Astrocyte (in vitro differentiated cells and primary cell): ENCODE measurements at regions not wholly inside any gene's neighbourhood (a gene's known extent, or its start where the extent isn't known, plus 50 kb on each side); places are given as distances from the start of the nearest gene placed in this dataset.

Experiments
- DNase-seq: peaks from one replicate; pipeline ENCODE4 v3.0.0-alpha.2; 2010; ENCODE audit warnings: low read depth
- FAIRE-seq: peaks from 2 replicates; lab custom pipeline; 2011; peaks lifted over from hg19 to GRCh38; lab: Jason Lieb, UNC
- H2AFZ ChIP-seq: 2 replicates; pipeline ENCODE4 v1.6.0; 2012; ENCODE audit warnings: low read depth, low read length, inconsistent platforms
- H3K27ac ChIP-seq: 2 replicates; pipeline ENCODE4 v1.5.1; 2011; ENCODE audit warnings: low read depth, low read length, inconsistent platforms
- H3K27me3 ChIP-seq: 2 replicates; pipeline ENCODE4 v1.6.0; 2011; ENCODE audit warnings: low read length, inconsistent platforms; ENCODE audit not compliant: insufficient read depth
- H3K36me3 ChIP-seq: 2 replicates; pipeline ENCODE4 v1.5.1; 2011; ENCODE audit warnings: low read length, inconsistent platforms; ENCODE audit not compliant: insufficient read depth
- H3K4me1 ChIP-seq: 2 replicates; pipeline ENCODE4 v1.5.1; 2011; ENCODE audit warnings: low read length, inconsistent platforms; ENCODE audit not compliant: insufficient read depth
- H3K4me2 ChIP-seq: 2 replicates; pipeline ENCODE4 v1.6.0; 2012; ENCODE audit warnings: low read length, inconsistent platforms
- H3K4me3 ChIP-seq: 2 replicates; pipeline ENCODE4 v1.5.1; 2011; ENCODE audit warnings: low read depth, mild to moderate bottlenecking, low read length, inconsistent platforms; ENCODE audit not compliant: insufficient read depth
- H3K79me2 ChIP-seq: 2 replicates; pipeline ENCODE4 v1.6.0; 2012; ENCODE audit warnings: mild to moderate bottlenecking, low read length, inconsistent platforms; ENCODE audit not compliant: insufficient read depth
- H3K9ac ChIP-seq: 2 replicates; pipeline ENCODE4 v1.6.0; 2012; ENCODE audit warnings: mild to moderate bottlenecking, low read length, inconsistent platforms
- H3K9me3 ChIP-seq: 2 replicates; pipeline ENCODE4 v1.5.1; 2012; ENCODE audit warnings: low read depth, mild to moderate bottlenecking, low read length, inconsistent platforms; ENCODE audit not compliant: insufficient read depth
- H4K20me1 ChIP-seq: 2 replicates; pipeline ENCODE4 v1.6.0; 2012; ENCODE audit warnings: low read length, inconsistent platforms; ENCODE audit not compliant: insufficient read depth
- H3K27ac Mint-ChIP-seq: one replicate; pipeline ENCODE4 v1.8.0; 2021; ENCODE audit warnings: mild to moderate bottlenecking, mixed read lengths; ENCODE audit not compliant: unreplicated experiment
- H3K27me3 Mint-ChIP-seq: one replicate; pipeline ENCODE4 v1.8.0; 2021; ENCODE audit warnings: low read depth, mixed read lengths; ENCODE audit not compliant: unreplicated experiment
- H3K36me3 Mint-ChIP-seq: one replicate; pipeline ENCODE4 v1.8.0; 2021; ENCODE audit warnings: low read depth, mixed read lengths; ENCODE audit not compliant: unreplicated experiment
- H3K4me1 Mint-ChIP-seq: one replicate; pipeline ENCODE4 v1.8.0; 2021; ENCODE audit warnings: low read depth, mixed read lengths; ENCODE audit not compliant: unreplicated experiment
- H3K4me3 Mint-ChIP-seq: one replicate; pipeline ENCODE4 v1.8.0; 2021; ENCODE audit warnings: mild to moderate bottlenecking, moderate library complexity, mixed read lengths; ENCODE audit not compliant: unreplicated experiment
- H3K9me3 Mint-ChIP-seq: one replicate; pipeline ENCODE4 v1.8.0; 2021; ENCODE audit warnings: mild to moderate bottlenecking, mixed read lengths; ENCODE audit not compliant: unreplicated experiment
- CTCF ChIP-seq: IDR thresholded peaks from 2 replicates; pipeline ENCODE4 v1.5.1; 2011; ENCODE audit warnings: low read depth, mild to moderate bottlenecking, inconsistent platforms, low read length, moderate library complexity; ENCODE audit not compliant: insufficient read depth
- EZH2 ChIP-seq: IDR thresholded peaks from 2 replicates; pipeline ENCODE4 v1.6.1; 2012; ENCODE audit warnings: mild to moderate bottlenecking, low read length, inconsistent platforms; ENCODE audit not compliant: insufficient read depth

- DNase-seq (no peak), FAIRE-seq (no peak)
- peaks cover 10% of the 10 kb centered on the region for H3K27me3 ChIP-seq
- Mint-ChIP-seq H3K4me1 (peaks cover 5% of the 10 kb centered on the region), H3K36me3 (no peaks in the 10 kb centered on the region), H3K9me3 (no peaks in the 10 kb centered on the region), H3K27ac (no peak overlapping the region), H3K27me3 (peaks cover 32% of the 10 kb centered on the region), H3K4me3 (no peak overlapping the region)
- H3K9ac ChIP-seq = no peak overlapping the region
- no peaks in the 10 kb centered on the region for H4K20me1 ChIP-seq
- H3K27ac ChIP-seq = no peak overlapping the region
- H3K4me1 ChIP-seq = no peaks in the 10 kb centered on the region
- no peaks in the 10 kb centered on the region for H3K9me3 ChIP-seq
- H2AFZ ChIP-seq = no peak overlapping the region
- no peak overlapping the region for H3K4me3 ChIP-seq
- no peaks in the 10 kb centered on the region for H3K79me2 ChIP-seq
- TF ChIP-seq CTCF (no peak), EZH2 (no peak)
- no peaks in the 10 kb centered on the region for H3K36me3 ChIP-seq
- H3K4me2 ChIP-seq = no peak overlapping the region
These were observed 70.1 kb downstream of the GSC start for GRCh38 chr14:94699831-94700230.

- H3K4me3 ChIP-seq = no peak overlapping the region
- H3K4me1 ChIP-seq = no peaks in the 10 kb centered on the region
- FAIRE-seq = no peak
- Mint-ChIP-seq H3K36me3 (no peaks in the 10 kb centered on the region), H3K27me3 (peaks cover 37% of the 10 kb centered on the region), H3K27ac (no peak overlapping the region), H3K9me3 (no peaks in the 10 kb centered on the region), H3K4me3 (no peak overlapping the region), H3K4me1 (peaks cover 5% of the 10 kb centered on the region)
- H3K9ac ChIP-seq = no peak overlapping the region
- H3K27me3 ChIP-seq = peaks cover 10% of the 10 kb centered on the region
- DNase-seq = no peak
- H2AFZ ChIP-seq = no peak overlapping the region
- no peak overlapping the region for H3K27ac ChIP-seq
- H3K79me2 ChIP-seq = no peaks in the 10 kb centered on the region
- H3K4me2 ChIP-seq = no peak overlapping the region
- TF ChIP-seq CTCF (no peak), EZH2 (no peak)
- no peaks in the 10 kb centered on the region for H3K36me3 ChIP-seq
- H4K20me1 ChIP-seq = no peaks in the 10 kb centered on the region
- no peaks in the 10 kb centered on the region for H3K9me3 ChIP-seq
These were observed 71.9 kb downstream of the GSC start for GRCh38 chr14:94697773-94698556.

- Histone ChIP-seq H3K4me3 (no peak overlapping the region), H3K9ac (no peak overlapping the region), H4K20me1 (no peaks in the 10 kb centered on the region), H3K79me2 (no peaks in the 10 kb centered on the region), H3K36me3 (no peaks in the 10 kb centered on the region), H3K9me3 (no peaks in the 10 kb centered on the region), H3K4me1 (no peaks in the 10 kb centered on the region), H3K27ac (no peak overlapping the region), H2AFZ (no peak overlapping the region), H3K4me2 (no peak overlapping the region), H3K27me3 (peaks cover 10% of the 10 kb centered on the region)
- Mint-ChIP-seq H3K27ac (no peak overlapping the region), H3K4me3 (no peak overlapping the region), H3K36me3 (no peaks in the 10 kb centered on the region), H3K9me3 (no peaks in the 10 kb centered on the region), H3K4me1 (peaks cover 5% of the 10 kb centered on the region), H3K27me3 (peaks cover 41% of the 10 kb centered on the region)
- DNase-seq = no peak
- FAIRE-seq = no peak
- TF ChIP-seq CTCF (no peak), EZH2 (no peak)
These were observed 73.4 kb downstream of the GSC start for GRCh38 chr14:94696518-94696917.
